ENCODE measurements at regions not wholly inside any gene's neighbourhood (a gene's known extent, or its start where the extent isn't known, plus 50 kb on each side); places are given as distances from the start of the nearest gene placed in this dataset.

DNA sequence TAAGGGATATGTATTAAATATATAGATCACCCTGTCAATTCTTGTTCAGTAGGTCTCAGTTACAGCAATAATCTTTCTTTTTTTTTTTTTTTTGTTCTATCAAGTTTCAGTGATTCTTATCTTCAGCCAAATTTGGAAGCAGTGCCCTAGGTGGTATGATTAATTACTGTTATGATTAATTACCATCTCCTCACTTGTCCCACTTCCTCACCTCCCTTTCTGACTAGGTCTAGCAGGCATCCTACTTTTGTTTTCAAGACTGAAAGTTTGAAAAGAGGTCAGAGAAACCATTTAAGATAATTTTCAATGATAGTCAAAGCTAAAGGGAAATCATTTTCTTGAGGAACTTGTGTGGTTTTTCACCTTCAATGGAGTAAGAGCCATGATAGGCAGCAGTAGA, 144.0 kb upstream of the CNTN4 start:
- Histone ChIP-seq H4K20me1 (replicated peaks; ENCODE audit: control insufficient read depth, extremely low read depth, insufficient read depth, low read length) (no peaks in the 10 kb centered on the region), H3K9me3 (replicated peaks; ENCODE audit: control insufficient read depth, insufficient read depth, low read length) (peaks cover 2% of the 10 kb centered on the region), H3K4me3 (replicated peaks in 1 of 3; ENCODE audit: insufficient read depth in 1 of 3, low read depth in 1 of 3, low read length in 3 of 3) (no peak overlapping the region), H3K9ac (replicated peaks; ENCODE audit: extremely low read depth, insufficient read depth, low read length) (no peak overlapping the region), H3K36me3 (ENCODE audit: control insufficient read depth in 2 of 2, extremely low read depth in 1 of 2, insufficient read depth in 2 of 2, low read length in 2 of 2) (no peaks in the 10 kb centered on the region), H3K9me1 (replicated peaks; ENCODE audit: control insufficient read depth, extremely low read depth, insufficient read depth, low read length) (no peaks in the 10 kb centered on the region), H3K79me2 (ENCODE audit: control insufficient read depth, insufficient read depth, low read length) (no peaks in the 10 kb centered on the region), H3K27ac (ENCODE audit: insufficient read depth, low read depth, low read length) (no peak overlapping the region), H3K4me1 (ENCODE audit: control insufficient read depth, extremely low read depth, insufficient read depth, low read length) (no peaks in the 10 kb centered on the region), H3K27me3 (ENCODE audit: control insufficient read depth in 2 of 2, insufficient read depth in 2 of 2, low read length in 2 of 2) (no peaks in the 10 kb centered on the region), H3K4me2 (ENCODE audit: insufficient read depth, low read length) (no peak overlapping the region), H2AFZ (ENCODE audit: low read depth, low read length) (no peak overlapping the region)
- no peak for TF ChIP-seq POLR2AphosphoS5 (IDR thresholded peaks at IDR 0.05; ENCODE audit: insufficient read depth, low read depth, low read length)
- TF ChIP-seq CTCF (IDR thresholded peaks at IDR 0.05; ENCODE audit: extremely low read depth in 1 of 2, insufficient read depth in 1 of 2, low read depth in 1 of 2, low read length in 2 of 2) = no peak
- no peak for TF ChIP-seq EZH2 (IDR thresholded peaks at IDR 0.05; ENCODE audit: borderline replicate concordance, low read depth, low read length, severe bottlenecking)
- intact Hi-C loops (cut with micrococcal nuclease) = no loop called here
- no peak for DNase-seq (ENCODE audit: low read depth, low spot score)
- CTCF ChIA-PET = no interaction called here
- BruUV-seq (replicated peaks) = no TSS peak
- no peak for FAIRE-seq
- dilution Hi-C loops (cut with MboI; ENCODE audit: extremely low pct_ligation_motif_present, low sequenced_read_pairs) = no loop called here
- POLR2A ChIA-PET = no interaction called here

GRCh38 chr3:1955170-1955569, 143.5 kb upstream of the CNTN4 start:
- ChIA-PET CTCF (no interaction called here), POLR2A (no interaction called here)
- FAIRE-seq (no peak), DNase-seq (ENCODE audit: low read depth, low spot score) (no peak)
- no peak overlapping the region for H3K9ac ChIP-seq (replicated peaks; ENCODE audit: extremely low read depth, insufficient read depth, low read length)
- no peak overlapping the region for H3K4me2 ChIP-seq (ENCODE audit: insufficient read depth, low read length)
- H3K4me1 ChIP-seq (ENCODE audit: control insufficient read depth, extremely low read depth, insufficient read depth, low read length) = no peaks in the 10 kb centered on the region
- H3K4me3 ChIP-seq (replicated peaks in 1 of 3; ENCODE audit: insufficient read depth in 1 of 3, low read depth in 1 of 3, low read length in 3 of 3) = no peak overlapping the region
- peaks cover 2% of the 10 kb centered on the region for H3K9me3 ChIP-seq (replicated peaks; ENCODE audit: control insufficient read depth, insufficient read depth, low read length)
- H3K9me1 ChIP-seq (replicated peaks; ENCODE audit: control insufficient read depth, extremely low read depth, insufficient read depth, low read length) = no peaks in the 10 kb centered on the region
- no peaks in the 10 kb centered on the region for H4K20me1 ChIP-seq (replicated peaks; ENCODE audit: control insufficient read depth, extremely low read depth, insufficient read depth, low read length)
- no peak overlapping the region for H3K27ac ChIP-seq (ENCODE audit: insufficient read depth, low read depth, low read length)
- no peak overlapping the region for H2AFZ ChIP-seq (ENCODE audit: low read depth, low read length)
- H3K79me2 ChIP-seq (ENCODE audit: control insufficient read depth, insufficient read depth, low read length) = no peaks in the 10 kb centered on the region
- intact Hi-C loops (cut with micrococcal nuclease) (no loop called here), dilution Hi-C loops (cut with MboI; ENCODE audit: extremely low pct_ligation_motif_present, low sequenced_read_pairs) (no loop called here)
- BruUV-seq (replicated peaks) = no TSS peak
- no peaks in the 10 kb centered on the region for H3K27me3 ChIP-seq (ENCODE audit: control insufficient read depth in 2 of 2, insufficient read depth in 2 of 2, low read length in 2 of 2)
- no peaks in the 10 kb centered on the region for H3K36me3 ChIP-seq (ENCODE audit: control insufficient read depth in 2 of 2, extremely low read depth in 1 of 2, insufficient read depth in 2 of 2, low read length in 2 of 2)
- no peak for TF ChIP-seq MYC (IDR thresholded peaks at IDR 0.05; ENCODE audit: low read depth, low read length)
- TF ChIP-seq GATA2 (IDR thresholded peaks at IDR 0.05; ENCODE audit: insufficient read depth, insufficient read length, low read depth, low read length) = no peak
- TF ChIP-seq POLR2AphosphoS5 (IDR thresholded peaks at IDR 0.05; ENCODE audit: insufficient read depth, low read depth, low read length) = no peak
- TF ChIP-seq JUN (IDR thresholded peaks at IDR 0.05; ENCODE audit: borderline replicate concordance, insufficient read depth, insufficient read length, low read depth) = no peak
- TF ChIP-seq FOS (IDR thresholded peaks at IDR 0.05; ENCODE audit: borderline replicate concordance, insufficient read depth, low read length) = no peak
- no peak for TF ChIP-seq EZH2 (IDR thresholded peaks at IDR 0.05; ENCODE audit: borderline replicate concordance, low read depth, low read length, severe bottlenecking)
- TF ChIP-seq MAX (IDR thresholded peaks at IDR 0.05; ENCODE audit: insufficient read depth, insufficient read length) = no peak
